MM.1S (cell line): ENCODE measurements at regions not wholly inside any gene's neighbourhood (a gene's known extent, or its start where the extent isn't known, plus 50 kb on each side); places are given as distances from the start of the nearest gene placed in this dataset.
A peak's percentile ranks its signal among the peaks of the same experiment; 100 is the strongest.

Source experiments
- DNase-seq: peaks from one replicate; pipeline ENCODE4 v3.0.0-alpha.2; 2015
- H2AFZ ChIP-seq: fragments of 300-600 bp; sonication (generic); 2 replicates; pipeline ENCODE4 v1.6.0; 2016; ENCODE audit warnings: antibody characterized with exemption, low read length
- H3F3A ChIP-seq: fragments of 300-600 bp; sonication (generic); 2 replicates; pipeline ENCODE4 v1.6.1; 2016; ENCODE audit warnings: mild to moderate bottlenecking, antibody characterized with exemption, low read length, moderate library complexity, mixed read lengths; ENCODE audit not compliant: insufficient read depth
- H3K27ac ChIP-seq: fragments of 300-600 bp; sonication (generic); 2 replicates; pipeline ENCODE4 v1.5.1; 2016; ENCODE audit warnings: mild to moderate bottlenecking, low read length
- H3K27me3 ChIP-seq: fragments of 300-600 bp; sonication (generic); replicated peaks from 2 replicates; pipeline ENCODE4 v1.6.0; 2016; ENCODE audit warnings: low read length; ENCODE audit not compliant: insufficient read depth
- H3K36me3 ChIP-seq: fragments of 300-600 bp; sonication (generic); replicated peaks from 2 replicates; pipeline ENCODE4 v1.6.1; 2016; ENCODE audit warnings: mild to moderate bottlenecking, low read length, mixed read lengths; ENCODE audit not compliant: insufficient read depth
- H3K4me1 ChIP-seq: fragments of 300-600 bp; sonication (generic); 2 replicates; pipeline ENCODE4 v1.6.1; 2016; ENCODE audit warnings: low read length, mixed read lengths
- H3K4me2 ChIP-seq: fragments of 300-600 bp; sonication (generic); 2 replicates; pipeline ENCODE4 v1.6.0; 2016; ENCODE audit warnings: low read depth, low read length
- H3K4me3 ChIP-seq: fragments of 300-600 bp; sonication (generic); 2 replicates; pipeline ENCODE4 v1.5.1; 2016; ENCODE audit warnings: low read length, mixed read lengths
- H3K79me2 ChIP-seq: fragments of 300-600 bp; sonication (generic); 2 replicates; pipeline ENCODE4 v1.6.1; 2016; ENCODE audit warnings: mixed run types, low read length, mixed read lengths
- H3K9ac ChIP-seq: fragments of 300-600 bp; sonication (generic); 2 replicates; pipeline ENCODE4 v1.6.1; 2016; ENCODE audit warnings: low read length, mixed read lengths
- H3K9me2 ChIP-seq: fragments of 300-600 bp; sonication (generic); replicated peaks from 2 replicates; pipeline ENCODE4 v1.6.1; 2016; ENCODE audit warnings: mild to moderate bottlenecking, low read length, mixed read lengths; ENCODE audit not compliant: insufficient read depth
- H3K9me3 ChIP-seq: fragments of 300-600 bp; sonication (generic); replicated peaks from 2 replicates; pipeline ENCODE4 v1.6.1; 2016; ENCODE audit warnings: mild to moderate bottlenecking, low read length, mixed read lengths; ENCODE audit not compliant: insufficient read depth
- H4K20me1 ChIP-seq: fragments of 300-600 bp; sonication (generic); 2 replicates; pipeline ENCODE4 v1.6.1; 2016; ENCODE audit warnings: mild to moderate bottlenecking, low read length, moderate library complexity, mixed read lengths; ENCODE audit not compliant: insufficient read depth
- CTCF ChIP-seq: fragments of 300-600 bp; sonication (generic); IDR thresholded peaks from 2 replicates; pipeline ENCODE4 v1.5.1; 2016; ENCODE audit warnings: antibody characterized with exemption, low read length, mixed read lengths
- EZH2 ChIP-seq: fragments of 300-600 bp; sonication (generic); optimal IDR thresholded peaks from 2 replicates; pipeline ENCODE3; 2017; ENCODE audit warnings: low read depth, mild to moderate bottlenecking, antibody characterized with exemption, low read length, mixed read lengths
- EZH2phosphoT487 ChIP-seq: fragments of 300-600 bp; sonication (generic); IDR thresholded peaks from 2 replicates; pipeline ENCODE4 v1.6.1; 2018; ENCODE audit warnings: antibody characterized with exemption, low read length

GRCh38 chr13:74025369-74025768, 108.8 kb downstream of the KLF12 start:
- Histone ChIP-seq H3K27me3 (no peaks in the 10 kb centered on the region), H2AFZ (no peak overlapping the region), H3K27ac (peak overlapping the region; percentile 84; the same call in 1 of the 2 replicates), H3K4me2 (peak overlapping the region; percentile 94), H3K4me1 (peaks cover 26% of the 10 kb centered on the region), H4K20me1 (no peaks in the 10 kb centered on the region), H3K9ac (peak overlapping the region; percentile 57; the same call in 1 of the 2 replicates), H3K9me3 (no peaks in the 10 kb centered on the region), H3K4me3 (peak overlapping the region; percentile 60; the same call in 1 of the 2 replicates), H3K36me3 (no peaks in the 10 kb centered on the region), H3K9me2 (no peaks in the 10 kb centered on the region), H3F3A (peaks cover 23% of the 10 kb centered on the region), H3K79me2 (peaks cover 60% of the 10 kb centered on the region)
- TF ChIP-seq EZH2phosphoT487 = no peak
- TF ChIP-seq CTCF = no peak
- TF ChIP-seq EZH2 = no peak
- DNase-seq = peak; percentile 37

- peaks cover 23% of the 10 kb centered on the region for H3F3A ChIP-seq
- no peak overlapping the region for H3K27ac ChIP-seq
- H3K36me3 ChIP-seq = no peaks in the 10 kb centered on the region
- no peak overlapping the region for H2AFZ ChIP-seq
- H3K9me3 ChIP-seq = no peaks in the 10 kb centered on the region
- peaks cover 65% of the 10 kb centered on the region for H3K79me2 ChIP-seq
- H3K4me1 ChIP-seq = peaks cover 26% of the 10 kb centered on the region
- H3K4me2 ChIP-seq = peak overlapping the region; percentile 94
- no peaks in the 10 kb centered on the region for H4K20me1 ChIP-seq
- H3K4me3 ChIP-seq = peak overlapping the region; percentile 60; the same call in 1 of the 2 replicates
- no peaks in the 10 kb centered on the region for H3K9me2 ChIP-seq
- no peaks in the 10 kb centered on the region for H3K27me3 ChIP-seq
- H3K9ac ChIP-seq = no peak overlapping the region
- DNase-seq = no peak
- TF ChIP-seq EZH2phosphoT487 = no peak
- TF ChIP-seq CTCF = no peak
- no peak for TF ChIP-seq EZH2
These were observed 109.3 kb downstream of the KLF12 start for GRCh38 chr13:74024856-74025255.

- H3K36me3 ChIP-seq = no peaks in the 10 kb centered on the region
- H3F3A ChIP-seq = peaks cover 23% of the 10 kb centered on the region
- no peak overlapping the region for H3K4me2 ChIP-seq
- DNase-seq = no peak
- H2AFZ ChIP-seq = no peak overlapping the region
- H3K4me1 ChIP-seq = peaks cover 26% of the 10 kb centered on the region
- H3K9me3 ChIP-seq = no peaks in the 10 kb centered on the region
- H3K79me2 ChIP-seq = peaks cover 68% of the 10 kb centered on the region
- H3K27ac ChIP-seq = no peak overlapping the region
- H3K9me2 ChIP-seq = no peaks in the 10 kb centered on the region
- TF ChIP-seq CTCF = no peak
- no peak for TF ChIP-seq EZH2phosphoT487
- no peak for TF ChIP-seq EZH2
- no peaks in the 10 kb centered on the region for H4K20me1 ChIP-seq
- no peak overlapping the region for H3K9ac ChIP-seq
- H3K27me3 ChIP-seq = no peaks in the 10 kb centered on the region
- no peak overlapping the region for H3K4me3 ChIP-seq
These were observed 109.9 kb downstream of the KLF12 start for GRCh38 chr13:74024314-74024713.
